GM23338 (cell line): ENCODE measurements at regions not wholly inside any gene's neighbourhood (a gene's known extent, or its start where the extent isn't known, plus 50 kb on each side); places are given as distances from the start of the nearest gene placed in this dataset.

ENCODE experiments used
- ATAC-seq: fragments of 200-7000 bp; cut with Tn5 transposase; 3 replicates; pipeline ENCODE4 v1.9.1; 2020
- DNase-seq: peaks from one replicate; pipeline ENCODE4 v3.0.0-alpha.2; 2015; ENCODE audit warnings: low spot score
- H2AFZ ChIP-seq: fragments of 200-600 bp; sonication (generic); 2 replicates; pipeline ENCODE4 v1.8.0; 2016; ENCODE audit warnings: antibody characterized with exemption, mild to moderate bottlenecking, moderate library complexity
- H3F3A ChIP-seq: fragments of 200-600 bp; sonication (generic); replicated peaks from 2 replicates; pipeline ENCODE4 v1.8.0; 2017; ENCODE audit warnings: antibody characterized with exemption, mixed run types, low read depth
- H3K27ac ChIP-seq: fragments of 200-600 bp; sonication (generic); 2 replicates; pipeline ENCODE4 v1.6.1; 2016; ENCODE audit warnings: low read depth
- H3K27me3 ChIP-seq: fragments of 200-600 bp; sonication (generic); 2 replicates; pipeline ENCODE4 v1.8.0; 2016; ENCODE audit warnings: mild to moderate bottlenecking, mixed run types, moderate library complexity; ENCODE audit not compliant: insufficient read depth
- H3K36me3 ChIP-seq: fragments of 200-600 bp; sonication (generic); 2 replicates; pipeline ENCODE4 v1.8.0; 2016; ENCODE audit warnings: mild to moderate bottlenecking; ENCODE audit not compliant: insufficient read depth
- H3K4me1 ChIP-seq: fragments of 200-600 bp; sonication (generic); 2 replicates; pipeline ENCODE4 v1.8.0; 2016; ENCODE audit warnings: mild to moderate bottlenecking, moderate library complexity; ENCODE audit not compliant: insufficient read depth
- H3K4me2 ChIP-seq: fragments of 200-600 bp; sonication (generic); 2 replicates; pipeline ENCODE4 v1.7.1; 2017; ENCODE audit warnings: mixed run types
- H3K4me3 ChIP-seq: fragments of 200-600 bp; sonication (generic); 2 replicates; pipeline ENCODE4 v1.6.1; 2016; ENCODE audit warnings: mixed run types
- H3K79me2 ChIP-seq: fragments of 200-600 bp; sonication (generic); replicated peaks from 2 replicates; pipeline ENCODE4 v1.8.0; 2017; ENCODE audit warnings: mild to moderate bottlenecking; ENCODE audit not compliant: insufficient read depth
- H3K9me2 ChIP-seq: fragments of 200-600 bp; sonication (generic); 2 replicates; pipeline ENCODE4 v1.8.0; 2017; ENCODE audit not compliant: insufficient read depth
- H4K20me1 ChIP-seq: fragments of 200-600 bp; sonication (generic); replicated peaks from 2 replicates; pipeline ENCODE4 v1.8.0; 2017; ENCODE audit warnings: mild to moderate bottlenecking; ENCODE audit not compliant: insufficient read depth
- H3K27ac Mint-ChIP-seq: 2 replicates; pipeline ENCODE4 v1.8.0; 2020; ENCODE audit warnings: inconsistent platforms, mild to moderate bottlenecking, moderate library complexity, mixed read lengths
- H3K27me3 Mint-ChIP-seq: 3 replicates; pipeline ENCODE4 v1.8.0; 2022; ENCODE audit warnings: low read depth, mild to moderate bottlenecking, moderate library complexity, mixed read lengths, inconsistent platforms; ENCODE audit not compliant: insufficient read depth, poor library complexity
- H3K36me3 Mint-ChIP-seq: 3 replicates; pipeline ENCODE4 v1.8.0; 2021; ENCODE audit warnings: low read depth, mild to moderate bottlenecking, inconsistent platforms, moderate library complexity, mixed read lengths
- H3K4me1 Mint-ChIP-seq: 3 replicates; pipeline ENCODE4 v1.8.0; 2020; ENCODE audit warnings: mild to moderate bottlenecking, inconsistent platforms, mixed read lengths
- H3K4me3 Mint-ChIP-seq: 3 replicates; pipeline ENCODE4 v1.8.0; 2021; ENCODE audit warnings: moderate library complexity, mild to moderate bottlenecking, inconsistent platforms, mixed read lengths
- H3K9me3 Mint-ChIP-seq: 3 replicates; pipeline ENCODE4 v1.8.0; 2020; ENCODE audit warnings: moderate library complexity, mild to moderate bottlenecking, inconsistent platforms, mixed read lengths
- EZH2 ChIP-seq: fragments of 200-600 bp; sonication (generic); IDR thresholded peaks from one replicate; pipeline ENCODE4 v1.8.0; 2017; ENCODE audit warnings: antibody characterized with exemption, mild to moderate bottlenecking, low read depth; ENCODE audit not compliant: unreplicated experiment
- JUNB ChIP-seq: IDR thresholded peaks from one replicate; pipeline ENCODE4 v1.6.1; 2016; ENCODE audit warnings: antibody characterized with exemption; ENCODE audit not compliant: unreplicated experiment
- NANOG ChIP-seq: IDR thresholded peaks from 2 replicates; pipeline ENCODE4 v1.6.1; 2016; ENCODE audit warnings: antibody characterized with exemption, borderline replicate concordance
- STAT1 ChIP-seq: IDR thresholded peaks from one replicate; pipeline ENCODE4 v1.6.1; 2016; ENCODE audit warnings: antibody characterized with exemption; ENCODE audit not compliant: unreplicated experiment
- ZNF114 ChIP-seq: fragments of 250-450 bp; sonication (Bioruptor Pico); IDR thresholded peaks from 2 replicates; pipeline ENCODE4 v1.5.0; 2020; ENCODE audit warnings: mild to moderate bottlenecking, moderate library complexity
- TF ChIP-seq, protein P1 (sequence below): IDR thresholded peaks from one replicate; pipeline ENCODE4 v1.6.1; 2018; ENCODE audit warnings: antibody characterized with exemption; ENCODE audit not compliant: unreplicated experiment
- TF ChIP-seq, protein P2 (sequence below), 2 experiments: fragments of 200-600 bp in 1 of 2; sonication (generic) in 1 of 2; conservative IDR thresholded peaks; 2 replicates each; pipeline versions ENCODE4 v1.5.1 to v1.6.1; 2016 to 2017; ENCODE audit warnings: antibody characterized with exemption in 2 of 2, low read depth in 2 of 2, mild to moderate bottlenecking in 2 of 2, moderate library complexity in 1 of 2

DNA sequence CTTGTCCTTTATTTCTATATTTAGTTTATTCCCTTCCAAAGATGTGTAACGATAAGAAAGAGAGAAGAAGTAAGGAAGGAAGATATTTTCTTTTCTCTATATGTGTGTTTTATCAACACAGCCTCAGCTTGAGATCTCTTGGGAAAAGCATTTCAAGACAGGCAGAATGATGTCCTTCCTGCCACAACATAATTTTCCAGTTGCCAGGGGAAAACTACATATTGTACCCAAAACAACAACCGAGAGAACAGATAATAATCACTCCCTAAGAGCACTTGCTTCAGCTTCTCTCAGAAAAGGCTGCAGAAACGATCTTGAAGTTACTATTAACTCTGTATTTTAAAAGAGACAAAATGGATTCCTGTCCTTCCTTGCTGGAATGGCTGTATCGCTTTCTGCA, 151.4 kb upstream of the ITGB1 start:
- H3K4me3 ChIP-seq, result no peak overlapping the region
- Mint-ChIP-seq H3K4me1 (peaks cover 40% of the 10 kb centered on the region), H3K4me3 (no peak overlapping the region), H3K36me3 (peaks cover 6% of the 10 kb centered on the region; the same call in 2 of the 3 replicates), H3K27ac (no peak overlapping the region), H3K9me3 (peaks cover 6% of the 10 kb centered on the region), H3K27me3 (peaks cover 6% of the 10 kb centered on the region)
- H3K9me2 ChIP-seq, result 0 out of 2 replicates have a peak, but pooled peaks cover 3% of the 10 kb centered on the region
- no peak overlapping the region for H3K4me2 ChIP-seq
- H3K27me3 ChIP-seq, result no peaks in the 10 kb centered on the region
- TF ChIP-seq JUNB, result no peak
- TF ChIP-seq ZNF114 (CRISPR knock-in tag), result no peak
- TF ChIP-seq EZH2, result no peak
- no peaks in the 10 kb centered on the region for H4K20me1 ChIP-seq
- no peak overlapping the region for H3K27ac ChIP-seq
- H3K4me1 ChIP-seq, result peaks cover 38% of the 10 kb centered on the region
- H3K36me3 ChIP-seq, result no peaks in the 10 kb centered on the region
- ATAC-seq (no peak), DNase-seq (no peak)
- no peaks in the 10 kb centered on the region for H3F3A ChIP-seq
- no peaks in the 10 kb centered on the region for H3K79me2 ChIP-seq
- H2AFZ ChIP-seq, result peak overlapping the region; percentile 85

DNA sequence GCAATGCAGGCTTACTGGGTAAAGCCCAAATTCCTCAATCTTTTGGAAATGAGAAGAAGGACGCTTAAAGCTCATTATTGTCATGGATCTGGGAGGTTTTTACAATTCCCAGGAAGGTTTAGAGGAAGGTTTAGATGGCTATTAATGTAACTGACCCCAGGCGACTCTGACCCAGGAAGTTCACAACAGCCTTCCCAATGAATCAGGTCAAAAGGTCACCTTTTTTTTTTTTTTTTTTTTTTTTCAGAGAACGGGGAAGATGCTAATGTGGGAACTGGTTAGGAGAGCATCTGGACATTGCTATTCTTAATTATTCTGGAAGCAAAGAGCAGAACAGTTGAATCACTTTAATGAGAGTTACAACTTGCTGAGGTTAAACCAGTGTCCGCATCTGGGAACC, 149.9 kb upstream of the ITGB1 start:
- no peak for TF ChIP-seq STAT1
- TF ChIP-seq, protein P1, sequence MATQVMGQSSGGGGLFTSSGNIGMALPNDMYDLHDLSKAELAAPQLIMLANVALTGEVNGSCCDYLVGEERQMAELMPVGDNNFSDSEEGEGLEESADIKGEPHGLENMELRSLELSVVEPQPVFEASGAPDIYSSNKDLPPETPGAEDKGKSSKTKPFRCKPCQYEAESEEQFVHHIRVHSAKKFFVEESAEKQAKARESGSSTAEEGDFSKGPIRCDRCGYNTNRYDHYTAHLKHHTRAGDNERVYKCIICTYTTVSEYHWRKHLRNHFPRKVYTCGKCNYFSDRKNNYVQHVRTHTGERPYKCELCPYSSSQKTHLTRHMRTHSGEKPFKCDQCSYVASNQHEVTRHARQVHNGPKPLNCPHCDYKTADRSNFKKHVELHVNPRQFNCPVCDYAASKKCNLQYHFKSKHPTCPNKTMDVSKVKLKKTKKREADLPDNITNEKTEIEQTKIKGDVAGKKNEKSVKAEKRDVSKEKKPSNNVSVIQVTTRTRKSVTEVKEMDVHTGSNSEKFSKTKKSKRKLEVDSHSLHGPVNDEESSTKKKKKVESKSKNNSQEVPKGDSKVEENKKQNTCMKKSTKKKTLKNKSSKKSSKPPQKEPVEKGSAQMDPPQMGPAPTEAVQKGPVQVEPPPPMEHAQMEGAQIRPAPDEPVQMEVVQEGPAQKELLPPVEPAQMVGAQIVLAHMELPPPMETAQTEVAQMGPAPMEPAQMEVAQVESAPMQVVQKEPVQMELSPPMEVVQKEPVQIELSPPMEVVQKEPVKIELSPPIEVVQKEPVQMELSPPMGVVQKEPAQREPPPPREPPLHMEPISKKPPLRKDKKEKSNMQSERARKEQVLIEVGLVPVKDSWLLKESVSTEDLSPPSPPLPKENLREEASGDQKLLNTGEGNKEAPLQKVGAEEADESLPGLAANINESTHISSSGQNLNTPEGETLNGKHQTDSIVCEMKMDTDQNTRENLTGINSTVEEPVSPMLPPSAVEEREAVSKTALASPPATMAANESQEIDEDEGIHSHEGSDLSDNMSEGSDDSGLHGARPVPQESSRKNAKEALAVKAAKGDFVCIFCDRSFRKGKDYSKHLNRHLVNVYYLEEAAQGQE, result no peak
- TF ChIP-seq NANOG, result peak; percentile 26; the same call in 1 of the 2 replicates
- Mint-ChIP-seq H3K9me3 (peaks cover 19% of the 10 kb centered on the region), H3K27ac (no peak overlapping the region), H3K36me3 (peaks cover 19% of the 10 kb centered on the region), H3K4me1 (peaks cover 35% of the 10 kb centered on the region), H3K4me3 (no peak overlapping the region), H3K27me3 (peaks cover 9% of the 10 kb centered on the region)
- no peaks in the 10 kb centered on the region for H3K79me2 ChIP-seq
- peaks cover 34% of the 10 kb centered on the region for H3K4me1 ChIP-seq
- no peak overlapping the region for H2AFZ ChIP-seq
- DNase-seq, result peak; percentile 45
- H3K27me3 ChIP-seq, result no peaks in the 10 kb centered on the region
- peak; percentile 56 for ATAC-seq
- H3K27ac ChIP-seq, result no peak overlapping the region
- no peak overlapping the region for H3K4me3 ChIP-seq
- 0 out of 2 replicates have a peak, but pooled peaks cover 3% of the 10 kb centered on the region for H3K9me2 ChIP-seq
- no peaks in the 10 kb centered on the region for H3F3A ChIP-seq
- peak overlapping the region; percentile 20; the same call in 1 of the 2 replicates for H3K4me2 ChIP-seq
- no peaks in the 10 kb centered on the region for H3K36me3 ChIP-seq
- H4K20me1 ChIP-seq, result no peaks in the 10 kb centered on the region

DNA sequence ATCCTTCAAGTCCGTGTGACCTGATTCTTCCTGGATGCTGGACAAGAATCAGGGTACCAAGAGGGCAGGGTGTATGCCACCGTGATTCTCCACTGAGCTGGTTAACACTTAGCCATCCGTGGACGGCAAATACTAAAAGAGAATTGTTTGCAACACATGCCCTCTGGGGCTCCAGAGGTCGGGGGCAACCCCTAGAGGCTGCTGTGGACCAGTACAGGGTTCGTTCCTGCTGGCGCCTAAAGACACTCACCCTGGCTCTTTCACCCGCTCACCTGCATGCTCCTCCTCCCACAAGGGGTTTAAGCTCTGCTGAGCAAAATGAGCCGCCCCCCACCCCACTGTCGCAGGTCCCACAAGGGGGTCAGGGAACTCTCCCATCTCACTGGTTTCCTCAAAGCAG, 148.7 kb upstream of the ITGB1 start:
- H3K27me3 ChIP-seq, result no peaks in the 10 kb centered on the region
- 0 out of 2 replicates have a peak, but pooled peaks cover 3% of the 10 kb centered on the region for H3K9me2 ChIP-seq
- 0 out of 2 replicates have a peak overlapping the region, but pooled peaks have one; percentile 20 for H3K4me2 ChIP-seq
- H3K27ac ChIP-seq, result no peak overlapping the region
- ATAC-seq, result peak; percentile 98
- peaks cover 34% of the 10 kb centered on the region for H3K4me1 ChIP-seq
- Mint-ChIP-seq H3K27me3 (peaks cover 9% of the 10 kb centered on the region), H3K4me3 (no peak overlapping the region), H3K27ac (no peak overlapping the region), H3K36me3 (peaks cover 24% of the 10 kb centered on the region), H3K4me1 (peaks cover 35% of the 10 kb centered on the region), H3K9me3 (peaks cover 22% of the 10 kb centered on the region)
- H2AFZ ChIP-seq, result peak overlapping the region; percentile 94; the same call in 1 of the 2 replicates
- H3K36me3 ChIP-seq, result no peaks in the 10 kb centered on the region
- no peaks in the 10 kb centered on the region for H3K79me2 ChIP-seq
- peak; percentile 66 for DNase-seq
- H3K4me3 ChIP-seq, result no peak overlapping the region
- no peaks in the 10 kb centered on the region for H3F3A ChIP-seq
- H4K20me1 ChIP-seq, result no peaks in the 10 kb centered on the region
- no peak for TF ChIP-seq ZNF114 (CRISPR knock-in tag)
- TF ChIP-seq, protein P2, sequence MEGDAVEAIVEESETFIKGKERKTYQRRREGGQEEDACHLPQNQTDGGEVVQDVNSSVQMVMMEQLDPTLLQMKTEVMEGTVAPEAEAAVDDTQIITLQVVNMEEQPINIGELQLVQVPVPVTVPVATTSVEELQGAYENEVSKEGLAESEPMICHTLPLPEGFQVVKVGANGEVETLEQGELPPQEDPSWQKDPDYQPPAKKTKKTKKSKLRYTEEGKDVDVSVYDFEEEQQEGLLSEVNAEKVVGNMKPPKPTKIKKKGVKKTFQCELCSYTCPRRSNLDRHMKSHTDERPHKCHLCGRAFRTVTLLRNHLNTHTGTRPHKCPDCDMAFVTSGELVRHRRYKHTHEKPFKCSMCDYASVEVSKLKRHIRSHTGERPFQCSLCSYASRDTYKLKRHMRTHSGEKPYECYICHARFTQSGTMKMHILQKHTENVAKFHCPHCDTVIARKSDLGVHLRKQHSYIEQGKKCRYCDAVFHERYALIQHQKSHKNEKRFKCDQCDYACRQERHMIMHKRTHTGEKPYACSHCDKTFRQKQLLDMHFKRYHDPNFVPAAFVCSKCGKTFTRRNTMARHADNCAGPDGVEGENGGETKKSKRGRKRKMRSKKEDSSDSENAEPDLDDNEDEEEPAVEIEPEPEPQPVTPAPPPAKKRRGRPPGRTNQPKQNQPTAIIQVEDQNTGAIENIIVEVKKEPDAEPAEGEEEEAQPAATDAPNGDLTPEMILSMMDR (conservative IDR thresholded peaks at IDR 0.05; ENCODE audit: low read depth in 2 of 2), result peak; percentile 45 to 47
